GM19035 (cell line): ENCODE measurements at regions not wholly inside any gene's neighbourhood (a gene's known extent, or its start where the extent isn't known, plus 50 kb on each side); places are given as distances from the start of the nearest gene placed in this dataset.

ENCODE experiments used
- ATAC-seq: cut with Tn5 transposase; IDR thresholded peaks from one replicate; pipeline ENCODE4 v1.9.1; 2021; ENCODE audit not compliant: unreplicated experiment

- ATAC-seq, result no peak
These were observed 201.6 kb upstream of the C1QTNF7 start for GRCh38 chr4:15226203-15226602.

- ATAC-seq, result peak; percentile 89
These were observed 196.4 kb upstream of the C1QTNF7 start for GRCh38 chr4:15231265-15232091.

GRCh38 chr4:15232366-15233263 lies 195.2 kb upstream of the C1QTNF7 start:
- ATAC-seq, result no peak

- ATAC-seq, result no peak
These were observed 194.6 kb upstream of the C1QTNF7 start for GRCh38 chr4:15233264-15233597.

GRCh38 chr4:15233626-15234025 lies 194.2 kb upstream of the C1QTNF7 start:
- ATAC-seq, result no peak

GRCh38 chr4:15234116-15234855 lies 193.5 kb upstream of the C1QTNF7 start:
- ATAC-seq, result no peak

GRCh38 chr4:15234856-15235126 lies 193.0 kb upstream of the C1QTNF7 start:
- ATAC-seq, result no peak

- no peak for ATAC-seq
These were observed 192.7 kb upstream of the C1QTNF7 start for GRCh38 chr4:15235135-15235534.

- no peak for ATAC-seq
These were observed 190.1 kb upstream of the C1QTNF7 start for GRCh38 chr4:15237648-15238230.

GRCh38 chr4:15238720-15239119 lies 189.1 kb upstream of the C1QTNF7 start:
- ATAC-seq, result peak; percentile 80

- ATAC-seq, result no peak
These were observed 188.0 kb upstream of the C1QTNF7 start for GRCh38 chr4:15239866-15240265.

- ATAC-seq, result no peak
These were observed 187.1 kb upstream of the C1QTNF7 start for GRCh38 chr4:15240764-15241163.

GRCh38 chr4:15242021-15242420 lies 185.8 kb upstream of the C1QTNF7 start:
- no peak for ATAC-seq

- ATAC-seq, result no peak
These were observed 183.5 kb upstream of the C1QTNF7 start for GRCh38 chr4:15244354-15244753.

GRCh38 chr4:15245006-15245530 lies 182.8 kb upstream of the C1QTNF7 start:
- ATAC-seq, result no peak

GRCh38 chr4:15250021-15250441 lies 177.8 kb upstream of the C1QTNF7 start:
- no peak for ATAC-seq

GRCh38 chr4:15253349-15253748 lies 174.5 kb upstream of the C1QTNF7 start:
- peak; percentile 82 for ATAC-seq

- no peak for ATAC-seq
These were observed 173.5 kb upstream of the C1QTNF7 start for GRCh38 chr4:15254236-15254880.

- ATAC-seq, result no peak
These were observed 172.3 kb upstream of the C1QTNF7 start for GRCh38 chr4:15255537-15255936.

- no peak for ATAC-seq
These were observed 167.1 kb upstream of the C1QTNF7 start for GRCh38 chr4:15260758-15261157.

- no peak for ATAC-seq
These were observed 165.4 kb upstream of the C1QTNF7 start for GRCh38 chr4:15262396-15262795.
